Uterus (tissue), 2 donors: ENCODE measurements at regions not wholly inside any gene's neighbourhood (a gene's known extent, or its start where the extent isn't known, plus 50 kb on each side); places are given as distances from the start of the nearest gene placed in this dataset.
"Not testable (repeated sequence)": the region's sequence is repeated elsewhere in the genome, so short reads cannot be mapped to it uniquely, and the experiment has no call there.

Source experiments
- CTCF ChIP-seq, 4 experiments: fragments of 200-600 bp in 2 of 4; fragments of 450-650 bp in 2 of 4; sonication (generic) in 2 of 4; IDR thresholded peaks; one replicate each; pipeline ENCODE4 v1.5.1; 2016 to 2019; ENCODE audit warnings: antibody characterized with exemption in 4 of 4, mild to moderate bottlenecking in 2 of 4, moderate library complexity in 1 of 4
- POLR2A ChIP-seq, 2 donors: fragments of 450-650 bp; IDR thresholded peaks; one replicate each; pipeline ENCODE4 v1.6.1; 2016; ENCODE audit warnings: antibody characterized with exemption in 2 of 2, mild to moderate bottlenecking in 1 of 2, moderate library complexity in 1 of 2

GRCh38 chr10:42232955-42233354, 405.4 kb downstream of the ZNF33B start:
- not testable (repeated sequence) for TF ChIP-seq CTCF, POLR2A (IDR thresholded peaks at IDR 0.05)
